CD4-positive, alpha-beta T cell (primary cell): ENCODE measurements at regions not wholly inside any gene's neighbourhood (a gene's known extent, or its start where the extent isn't known, plus 50 kb on each side); places are given as distances from the start of the nearest gene placed in this dataset.

Experiments
- ATAC-seq: fragments of 200-7000 bp; cut with Tn5 transposase; one replicate; pipeline ENCODE4 v1.10.0; 2022; ENCODE audit warnings: mild to moderate bottlenecking; ENCODE audit not compliant: poor library complexity
- CTCF ChIA-PET: fragments of 350-600 bp; sonication (Branson Sonifier 250); formaldehyde crosslinking; loops from one replicate; lab custom pipeline; 2021; ENCODE audit warnings: antibody characterized with exemption, inconsistent platforms; lab: Charles Lee
- POLR2A ChIA-PET: fragments of 350-600 bp; sonication (Branson Sonifier 250); formaldehyde crosslinking; loops from one replicate; lab custom pipeline; 2021; ENCODE audit warnings: antibody characterized with exemption, inconsistent platforms; lab: Charles Lee
- DNase-seq, 14 experiments: peaks; one replicate each; pipeline ENCODE4 v3.0.0-alpha.2; 2013 to 2020; ENCODE audit warnings: mixed read lengths in 2 of 14
- H3K27ac ChIP-seq, 2 donors: one replicate each; pipeline versions ENCODE4 v1.5.1 to v1.7.0; 2013; ENCODE audit warnings: low read length in 2 of 2, low read depth in 1 of 2, mild to moderate bottlenecking in 1 of 2
- H3K27me3 ChIP-seq, 2 experiments: 1 replicate in 1 of 2; 2 replicates in 1 of 2; pipeline versions ENCODE4 v1.6.1 to v1.7.0; 2013; ENCODE audit warnings: low read length in 2 of 2, control low read depth in 1 of 2, mild to moderate bottlenecking in 1 of 2, moderate library complexity in 1 of 2; ENCODE audit not compliant: insufficient read depth in 2 of 2, control insufficient read depth in 1 of 2
- H3K36me3 ChIP-seq: one replicate; pipeline ENCODE4 v1.6.1; 2013; ENCODE audit warnings: low read length, control low read depth; ENCODE audit not compliant: insufficient read depth
- H3K4me1 ChIP-seq: one replicate; pipeline ENCODE4 v1.6.1; 2013; ENCODE audit warnings: low read length, control low read depth; ENCODE audit not compliant: insufficient read depth
- H3K4me3 ChIP-seq: one replicate; pipeline ENCODE4 v1.5.1; 2013; ENCODE audit warnings: mild to moderate bottlenecking, low read length, moderate library complexity
- H3K9me3 ChIP-seq, 2 experiments: 1 replicate in 1 of 2; 2 replicates in 1 of 2; pipeline versions ENCODE4 v1.6.1 to v1.7.0; 2013; ENCODE audit warnings: low read length in 2 of 2, mild to moderate bottlenecking in 2 of 2, control low read depth in 1 of 2, moderate library complexity in 1 of 2; ENCODE audit not compliant: control insufficient read depth in 1 of 2, insufficient read depth in 1 of 2
- H3K27ac Mint-ChIP-seq: one replicate; pipeline ENCODE4 v1.8.0; 2020; ENCODE audit warnings: mixed read lengths
- H3K27me3 Mint-ChIP-seq: one replicate; pipeline ENCODE4 v1.8.0; 2021; ENCODE audit warnings: mixed read lengths
- H3K36me3 Mint-ChIP-seq: one replicate; pipeline ENCODE4 v1.8.0; 2021; ENCODE audit warnings: low read depth, mixed read lengths
- H3K4me1 Mint-ChIP-seq: one replicate; pipeline ENCODE4 v1.8.0; 2021; ENCODE audit warnings: low read depth, mixed read lengths
- H3K4me3 Mint-ChIP-seq: one replicate; pipeline ENCODE4 v1.8.0; 2020; ENCODE audit warnings: mild to moderate bottlenecking, mixed read lengths
- H3K9me3 Mint-ChIP-seq: one replicate; pipeline ENCODE4 v1.8.0; 2020; ENCODE audit warnings: mixed read lengths
- intact Hi-C, 2 experiments: fragments of 100-400 bp; cut with DNase I in 1 of 2; cut with micrococcal nuclease in 1 of 2; formaldehyde crosslinking; loops; one replicate each; pipeline versions ENCODE4 v1.15.1 to v1.9.0; 2023 to 2025; cut with DNase I, micrococcal nuclease
- TF ChIP-seq, protein P1 (sequence below): fragments of 200-600 bp; IDR thresholded peaks from one replicate; pipeline ENCODE4 v1.8.0; 2022; ENCODE audit warnings: antibody characterized with exemption, mild to moderate bottlenecking

GRCh38 chr2:67079729-67080128 is 317.4 kb upstream of the ETAA1 start:
- Histone ChIP-seq H3K27ac (no peak overlapping the region), H3K4me1 (no peaks in the 10 kb centered on the region), H3K4me3 (no peak overlapping the region), H3K9me3 (no peaks in the 10 kb centered on the region), H3K27me3 (no peaks in the 10 kb centered on the region), H3K36me3 (no peaks in the 10 kb centered on the region)
- POLR2A ChIA-PET, result no interaction called here
- no peak for ATAC-seq
- Mint-ChIP-seq H3K36me3 (no peaks in the 10 kb centered on the region), H3K9me3 (peaks cover 3% of the 10 kb centered on the region), H3K27ac (no peak overlapping the region), H3K27me3 (no peaks in the 10 kb centered on the region), H3K4me3 (no peak overlapping the region), H3K4me1 (no peaks in the 10 kb centered on the region)
- TF ChIP-seq, protein P1, sequence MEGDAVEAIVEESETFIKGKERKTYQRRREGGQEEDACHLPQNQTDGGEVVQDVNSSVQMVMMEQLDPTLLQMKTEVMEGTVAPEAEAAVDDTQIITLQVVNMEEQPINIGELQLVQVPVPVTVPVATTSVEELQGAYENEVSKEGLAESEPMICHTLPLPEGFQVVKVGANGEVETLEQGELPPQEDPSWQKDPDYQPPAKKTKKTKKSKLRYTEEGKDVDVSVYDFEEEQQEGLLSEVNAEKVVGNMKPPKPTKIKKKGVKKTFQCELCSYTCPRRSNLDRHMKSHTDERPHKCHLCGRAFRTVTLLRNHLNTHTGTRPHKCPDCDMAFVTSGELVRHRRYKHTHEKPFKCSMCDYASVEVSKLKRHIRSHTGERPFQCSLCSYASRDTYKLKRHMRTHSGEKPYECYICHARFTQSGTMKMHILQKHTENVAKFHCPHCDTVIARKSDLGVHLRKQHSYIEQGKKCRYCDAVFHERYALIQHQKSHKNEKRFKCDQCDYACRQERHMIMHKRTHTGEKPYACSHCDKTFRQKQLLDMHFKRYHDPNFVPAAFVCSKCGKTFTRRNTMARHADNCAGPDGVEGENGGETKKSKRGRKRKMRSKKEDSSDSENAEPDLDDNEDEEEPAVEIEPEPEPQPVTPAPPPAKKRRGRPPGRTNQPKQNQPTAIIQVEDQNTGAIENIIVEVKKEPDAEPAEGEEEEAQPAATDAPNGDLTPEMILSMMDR, result no peak
- intact Hi-C loops, result no loop called here
- CTCF ChIA-PET, result no interaction called here
- DNase-seq, result no peak

- Mint-ChIP-seq H3K36me3 (no peaks in the 10 kb centered on the region), H3K9me3 (peaks cover 5% of the 10 kb centered on the region), H3K27me3 (no peaks in the 10 kb centered on the region), H3K4me3 (no peak overlapping the region), H3K27ac (no peak overlapping the region), H3K4me1 (no peaks in the 10 kb centered on the region)
- Histone ChIP-seq H3K27me3 (no peaks in the 10 kb centered on the region), H3K36me3 (no peaks in the 10 kb centered on the region), H3K9me3 (peaks cover 0 to 4% of the 10 kb centered on the region in 2 experiments), H3K4me1 (no peaks in the 10 kb centered on the region), H3K4me3 (no peak overlapping the region), H3K27ac (no peak overlapping the region)
- TF ChIP-seq, protein P1, result no peak
- POLR2A ChIA-PET, result no interaction called here
- no peak for ATAC-seq
- CTCF ChIA-PET, result interaction anchor here (1.1 kb wide), 1 partner anchor 162 kb away, joined by 3 read pairs; no protein-coding TSS in a partner anchor
- intact Hi-C loops, result no loop called here
- no peak for DNase-seq
Observed at GRCh38 chr2:67082813-67083212, 314.3 kb upstream of the ETAA1 start.

DNA sequence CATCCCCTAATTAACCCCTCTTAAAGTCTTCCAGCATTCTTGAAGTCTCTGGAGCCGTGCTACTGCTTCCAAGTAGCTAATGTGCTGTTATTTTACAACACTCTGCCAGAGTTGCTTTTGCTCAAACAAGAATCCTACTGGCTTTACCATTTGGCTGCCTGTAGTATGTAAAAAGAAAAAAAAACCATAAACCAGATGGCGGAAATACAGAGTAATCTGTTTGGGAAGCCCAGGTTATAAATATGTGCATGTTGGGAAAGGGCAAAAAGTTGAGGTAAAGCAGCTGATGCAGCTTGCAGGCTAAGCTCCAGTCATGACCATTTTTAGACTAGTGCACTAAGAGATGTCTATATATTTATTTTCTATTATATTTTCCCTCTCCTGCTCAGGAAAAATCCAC is 313.2 kb upstream of the ETAA1 start:
- H3K36me3 Mint-ChIP-seq, result no peaks in the 10 kb centered on the region
- no peaks in the 10 kb centered on the region for H3K27me3 ChIP-seq
- no peak overlapping the region for H3K27ac Mint-ChIP-seq
- no peaks in the 10 kb centered on the region for H3K36me3 ChIP-seq
- no peak overlapping the region for H3K4me3 ChIP-seq
- ChIA-PET POLR2A (no interaction called here), CTCF (interaction anchor here (1.1 kb wide), 1 partner anchor 161 kb away, joined by 3 read pairs; no protein-coding TSS in a partner anchor)
- H3K4me1 Mint-ChIP-seq, result no peaks in the 10 kb centered on the region
- H3K9me3 ChIP-seq, result peaks cover 0 to 4% of the 10 kb centered on the region in 2 experiments
- H3K4me1 ChIP-seq, result no peaks in the 10 kb centered on the region
- TF ChIP-seq, protein P1, result no peak
- no peaks in the 10 kb centered on the region for H3K27me3 Mint-ChIP-seq
- H3K4me3 Mint-ChIP-seq, result no peak overlapping the region
- H3K27ac ChIP-seq, result no peak overlapping the region
- intact Hi-C loops, result no loop called here
- H3K9me3 Mint-ChIP-seq, result peaks cover 5% of the 10 kb centered on the region
- ATAC-seq (no peak), DNase-seq (no peak)
